Daoy (cell line): ENCODE measurements at regions not wholly inside any gene's neighbourhood (a gene's known extent, or its start where the extent isn't known, plus 50 kb on each side); places are given as distances from the start of the nearest gene placed in this dataset.

Experiments used
- DNase-seq: peaks from one replicate; pipeline ENCODE4 v3.0.0-alpha.2; 2015; ENCODE audit warnings: low read depth

- no peak for DNase-seq
These were observed 495.4 kb upstream of the PIK3C3 start for GRCh38 chr18:41459656-41460055.

- no peak for DNase-seq
These were observed 496.7 kb upstream of the PIK3C3 start for GRCh38 chr18:41458376-41458775.

DNA sequence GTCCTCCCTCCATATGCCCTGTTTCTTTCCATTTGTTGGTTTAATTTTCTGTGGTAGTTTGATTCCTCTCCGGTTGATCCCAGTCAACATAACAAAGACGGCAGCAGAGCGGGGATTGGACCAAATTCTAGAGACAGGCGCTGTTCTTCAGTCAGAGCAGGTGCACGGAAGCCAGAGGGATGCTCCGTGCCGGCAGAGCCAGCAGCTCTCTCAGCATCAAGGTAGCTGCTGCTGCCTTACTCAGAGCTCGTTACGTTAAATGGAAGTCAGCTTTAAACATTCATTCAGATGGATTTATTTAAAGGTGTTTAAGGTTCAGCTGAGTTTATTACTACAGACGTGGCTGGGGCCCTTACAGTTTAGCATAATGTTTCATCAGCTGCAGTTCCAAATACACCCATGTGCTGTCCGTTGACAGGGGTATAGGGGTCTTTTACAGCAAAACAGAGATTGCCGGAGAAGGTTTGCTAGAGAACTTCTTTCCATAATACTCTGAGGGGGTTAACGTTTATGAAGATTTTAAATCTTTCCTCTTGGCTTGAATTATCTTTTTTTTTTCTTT is 497.2 kb upstream of the PIK3C3 start:
- no peak for DNase-seq

- no peak for DNase-seq
These were observed 498.2 kb upstream of the PIK3C3 start for GRCh38 chr18:41456831-41457230.

DNA sequence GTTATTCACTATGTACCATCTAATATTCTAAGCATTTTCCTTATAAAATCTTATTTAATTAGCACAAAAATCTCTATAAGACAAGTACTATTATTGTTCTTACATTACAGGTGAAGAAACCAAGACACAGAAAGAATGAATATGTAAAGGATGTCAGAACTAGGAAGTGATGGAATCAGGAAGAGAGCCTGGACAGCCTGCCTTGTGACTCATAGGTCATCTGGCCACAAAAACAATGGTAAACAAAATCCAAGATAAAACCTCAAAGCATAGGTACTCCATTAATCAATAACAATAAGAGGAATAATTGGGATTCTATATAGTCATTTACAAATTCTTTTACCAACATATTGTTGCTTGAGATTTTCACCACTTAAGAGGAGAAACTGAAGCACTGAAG is 505.4 kb upstream of the PIK3C3 start:
- DNase-seq: no peak

- DNase-seq: no peak
These were observed 510.1 kb upstream of the PIK3C3 start for GRCh38 chr18:41444943-41445342.

DNA sequence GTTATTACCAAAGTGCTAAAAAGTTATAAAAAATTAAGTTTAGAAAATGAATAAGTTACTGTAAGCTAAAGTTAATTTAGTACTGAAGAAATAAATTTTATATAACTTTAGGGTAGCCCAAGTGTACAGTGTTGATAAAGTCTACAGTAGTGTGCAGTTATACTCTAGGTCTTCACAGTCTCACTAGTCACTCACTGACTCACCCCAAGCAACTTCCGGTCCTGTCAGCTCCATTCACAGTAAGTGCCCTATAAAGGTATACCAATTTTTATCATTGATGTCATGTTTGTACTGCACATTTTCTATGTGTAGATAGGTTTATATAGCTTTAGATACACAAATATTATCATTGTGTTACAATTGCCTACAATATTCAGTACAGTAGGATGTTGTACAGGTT is 518.3 kb upstream of the PIK3C3 start:
- no peak for DNase-seq

DNA sequence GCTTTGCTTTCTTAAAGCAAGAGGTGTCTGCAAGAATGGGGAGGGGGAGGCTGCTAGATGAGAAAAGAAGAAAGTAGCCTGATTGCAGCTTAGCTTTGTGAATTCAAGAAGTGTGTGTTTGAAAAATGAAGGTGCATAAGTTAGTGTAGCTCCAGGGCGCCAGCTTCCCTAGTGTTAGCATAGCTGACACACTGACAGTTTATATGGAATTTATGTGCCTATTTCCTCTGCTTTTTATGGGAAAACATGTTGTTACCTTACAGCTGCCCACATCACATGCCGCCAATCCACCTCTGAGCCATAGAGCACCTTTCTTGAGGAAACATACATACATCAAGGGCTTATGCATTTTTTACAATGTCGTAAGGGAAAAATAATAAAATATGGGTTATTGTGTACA is 536.4 kb upstream of the PIK3C3 start:
- DNase-seq: no peak

DNA sequence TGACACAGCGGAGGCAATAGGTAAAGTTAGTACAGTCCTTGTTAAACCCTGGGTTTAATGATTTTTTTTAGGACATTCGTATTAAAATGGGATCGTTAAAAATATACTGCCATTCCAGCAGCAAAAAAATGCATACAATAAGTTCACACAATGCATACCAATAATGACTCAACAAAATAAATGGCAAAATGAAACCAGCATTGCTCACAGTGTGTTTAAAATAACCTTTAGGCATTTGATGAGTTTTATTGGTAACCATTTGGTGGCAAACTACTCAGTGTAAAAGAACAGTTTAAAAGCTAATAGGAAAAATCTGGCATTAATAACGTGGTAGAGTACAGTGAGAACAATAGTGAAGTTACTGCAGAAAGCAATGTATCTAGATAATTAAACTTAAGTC is 539.0 kb upstream of the PIK3C3 start:
- no peak for DNase-seq

DNA sequence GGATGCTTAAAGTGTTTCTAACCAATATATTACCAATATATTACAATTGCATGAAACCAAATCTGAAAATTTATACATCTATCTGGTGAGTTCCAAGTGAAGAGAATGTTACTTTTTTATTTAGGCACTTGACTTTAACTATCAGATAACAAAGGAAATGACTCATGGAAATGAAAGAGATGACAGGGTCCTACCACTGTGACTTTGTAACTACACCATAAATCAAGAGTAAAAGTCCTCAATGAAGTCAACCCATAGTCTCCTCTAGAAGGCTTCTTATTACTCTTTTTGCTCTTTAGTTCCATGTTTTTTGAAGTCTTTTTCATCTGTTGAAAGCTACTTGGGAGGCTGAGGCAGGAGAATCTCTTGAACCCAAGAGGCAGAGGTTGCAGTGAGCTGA is 545.0 kb upstream of the PIK3C3 start:
- DNase-seq: no peak

DNA sequence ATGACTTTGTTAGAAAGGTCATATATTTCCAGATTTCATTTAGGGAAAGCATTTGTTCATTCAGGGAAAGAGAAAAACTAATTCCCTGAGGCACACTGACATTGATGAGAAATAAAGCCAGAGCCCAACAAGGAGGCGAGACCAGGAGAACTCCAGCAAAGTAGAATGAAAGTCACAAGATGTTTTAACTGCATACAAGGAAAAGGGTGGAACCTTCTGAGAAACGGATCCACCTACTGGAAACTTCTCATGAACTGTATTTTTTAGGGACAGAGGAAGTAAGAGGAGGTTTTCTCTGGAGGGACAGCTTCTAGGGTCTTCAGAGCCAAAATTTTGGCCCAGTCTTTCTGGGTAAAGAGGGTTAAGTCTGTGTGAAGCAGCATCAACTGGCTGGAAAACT is 548.2 kb upstream of the PIK3C3 start:
- no peak for DNase-seq

DNA sequence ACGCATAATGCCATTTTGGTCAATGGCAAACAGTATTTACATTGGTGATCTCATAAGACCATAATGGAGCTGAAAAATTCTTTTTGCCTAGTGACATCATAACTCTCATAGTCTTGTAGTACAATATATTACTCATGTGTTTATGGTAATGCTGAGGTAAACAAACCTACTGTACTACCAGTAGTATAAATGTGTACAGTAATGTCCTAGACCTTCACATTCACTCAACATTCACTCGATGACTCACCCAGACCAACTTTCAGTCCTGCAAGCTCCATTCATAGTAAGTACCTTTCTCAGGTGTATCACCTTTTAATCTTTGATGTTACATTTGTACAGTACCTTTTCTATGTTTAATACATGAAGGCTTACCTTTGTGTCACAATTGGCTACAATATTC is 558.2 kb upstream of the PIK3C3 start:
- no peak for DNase-seq

GRCh38 chr18:41396211-41396610 is 558.8 kb upstream of the PIK3C3 start:
- no peak for DNase-seq

DNA sequence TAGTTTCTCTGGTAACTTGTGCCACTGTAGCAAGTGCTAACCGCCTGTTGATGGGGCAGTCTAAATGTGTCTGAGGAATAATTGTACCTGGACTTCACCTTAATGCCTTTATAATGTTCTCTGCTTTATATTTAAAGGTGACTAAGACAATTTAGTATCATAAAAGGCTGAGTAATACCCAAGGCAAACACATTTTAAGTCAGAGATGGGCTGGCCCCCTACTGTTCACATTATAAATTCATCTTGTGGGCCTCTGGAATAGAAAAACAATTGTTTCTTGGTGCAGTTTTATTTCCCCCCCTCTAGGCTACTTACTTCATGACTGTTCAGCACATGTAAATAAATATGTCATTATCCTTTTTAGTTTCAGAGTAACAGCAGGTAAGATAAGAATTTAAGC is 559.3 kb upstream of the PIK3C3 start:
- no peak for DNase-seq

DNA sequence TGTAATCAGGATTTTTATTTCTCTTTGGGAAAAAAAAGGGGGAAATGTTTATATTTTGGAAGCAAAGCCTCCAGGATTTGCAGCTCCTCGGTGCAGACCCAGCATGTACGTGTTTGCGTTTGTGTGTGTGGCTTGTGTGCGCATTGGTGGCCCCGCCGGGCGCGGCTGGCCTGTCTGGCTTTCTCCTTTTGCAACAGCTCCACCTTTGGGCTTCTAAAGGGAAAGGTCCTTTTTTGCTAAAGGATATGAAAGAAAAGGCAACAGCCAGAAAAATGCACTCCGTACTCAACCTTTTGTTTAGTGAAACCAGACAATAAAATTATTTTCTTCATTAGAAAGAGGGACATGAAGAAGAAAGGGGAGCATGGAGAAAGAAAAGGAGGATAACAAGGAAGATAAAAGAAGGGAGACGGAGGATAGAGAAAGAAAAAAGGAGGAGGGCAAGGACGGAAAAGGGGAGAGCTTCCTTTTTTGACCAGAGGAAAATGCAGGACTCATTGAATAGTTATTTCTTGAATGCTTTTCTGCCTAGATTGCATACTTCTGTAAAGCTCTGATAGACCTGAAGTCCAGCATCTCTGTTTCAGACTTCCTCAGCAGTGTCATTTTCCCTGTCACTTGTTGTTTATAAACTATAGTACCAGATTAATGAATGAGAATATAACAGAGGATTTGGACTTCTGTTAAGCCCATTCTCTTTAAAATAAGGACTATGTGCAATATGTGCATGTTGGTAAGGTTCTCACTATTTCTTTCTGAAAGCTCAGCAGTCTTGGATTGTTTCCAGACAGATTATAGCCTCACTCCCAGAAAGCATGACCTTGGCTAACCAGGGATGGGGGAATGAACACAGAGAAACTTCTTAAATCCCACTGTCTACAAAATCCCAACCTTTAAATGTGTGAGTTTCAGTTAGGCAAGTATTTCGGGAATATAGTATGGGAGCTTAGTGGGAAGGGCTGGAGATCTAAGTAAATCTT is 563.1 kb upstream of the PIK3C3 start:
- no peak for DNase-seq

GRCh38 chr18:41390309-41390708 is 564.7 kb upstream of the PIK3C3 start:
- no peak for DNase-seq

- DNase-seq: no peak
These were observed 576.4 kb upstream of the PIK3C3 start for GRCh38 chr18:41378598-41378997.

- no peak for DNase-seq
These were observed 581.4 kb upstream of the PIK3C3 start for GRCh38 chr18:41373612-41374011.

GRCh38 chr18:41372046-41372665 is 582.9 kb upstream of the PIK3C3 start:
- DNase-seq: no peak

DNA sequence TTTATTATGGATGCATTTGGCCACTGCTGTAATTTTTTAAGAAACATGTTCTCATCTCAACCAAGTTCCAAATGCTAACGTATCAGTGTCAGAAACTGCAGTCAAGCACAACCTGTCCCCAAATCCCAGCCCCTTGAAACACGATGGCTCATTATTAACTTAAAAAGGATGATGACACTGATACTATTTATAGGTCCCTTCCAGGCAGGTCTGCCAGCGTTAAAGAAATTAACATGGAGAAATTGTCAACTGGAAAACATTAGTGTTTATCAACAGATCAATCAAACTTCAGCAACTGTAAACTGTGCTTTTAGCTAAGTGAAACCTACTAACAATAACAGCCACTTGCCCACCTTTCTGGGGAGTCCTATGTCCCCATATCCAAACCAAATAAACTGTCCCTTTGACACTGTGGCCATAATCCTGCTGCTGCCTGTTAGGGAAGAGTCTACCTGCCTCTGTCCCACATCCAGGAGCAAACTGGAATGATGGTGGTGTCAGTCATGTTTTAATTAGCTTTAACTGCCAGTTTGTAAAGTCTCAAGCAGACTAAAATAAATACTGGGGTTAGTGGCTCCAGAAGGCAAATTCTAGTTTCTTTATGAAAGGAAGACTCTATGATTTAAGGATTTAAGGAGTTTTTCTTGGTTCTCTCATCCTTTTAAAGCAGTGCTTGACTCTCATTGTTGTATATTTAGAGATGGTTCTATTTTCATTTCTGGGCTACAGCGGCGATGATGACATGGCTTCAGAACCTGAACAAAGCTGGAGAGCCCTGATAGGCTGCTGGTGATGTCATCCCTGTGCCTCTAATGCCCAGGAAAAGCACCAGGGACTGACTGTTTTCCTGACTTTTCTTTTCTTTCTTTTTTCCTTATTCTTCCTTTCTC is 583.6 kb upstream of the PIK3C3 start:
- no peak for DNase-seq

DNA sequence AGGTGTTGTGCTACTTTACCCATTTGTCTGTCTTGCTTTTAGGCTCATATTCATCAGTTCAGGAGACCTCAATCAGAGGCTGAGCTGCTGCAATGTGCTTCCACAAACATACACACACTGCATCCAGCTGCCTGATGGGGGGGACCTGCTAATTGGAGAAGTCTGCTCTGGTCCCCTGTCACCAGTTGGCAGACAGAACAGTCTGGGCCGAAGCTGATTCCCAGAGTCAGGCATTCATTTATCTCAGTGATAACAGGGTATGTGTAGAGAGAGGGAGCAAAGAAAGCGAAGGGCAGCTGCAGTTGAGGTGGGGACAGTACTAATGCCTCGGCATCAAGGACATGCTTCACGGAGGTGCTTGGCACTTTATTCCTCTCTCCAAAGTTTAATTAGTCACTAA is 584.3 kb upstream of the PIK3C3 start:
- no peak for DNase-seq

GRCh38 chr18:41357708-41358107 is 597.3 kb upstream of the PIK3C3 start:
- DNase-seq: no peak
